PFSK-1 (cell line): ENCODE measurements at regions not wholly inside any gene's neighbourhood (a gene's known extent, or its start where the extent isn't known, plus 50 kb on each side); places are given as distances from the start of the nearest gene placed in this dataset.

Source experiments
- FOXP2 ChIP-seq: optimal IDR thresholded peaks from 2 replicates; pipeline ENCODE3; 2011; ENCODE audit warnings: borderline replicate concordance, control low read depth, inconsistent platforms; ENCODE audit not compliant: insufficient read depth; ENCODE audit errors: extremely low read length, extremely low read depth
- POLR2AphosphoS5 ChIP-seq: IDR thresholded peaks from 2 replicates; pipeline ENCODE4 v1.6.1; 2012; ENCODE audit warnings: low read depth, mild to moderate bottlenecking, control low read depth, low read length, moderate library complexity
- REST ChIP-seq, 2 experiments: IDR thresholded peaks; 2 replicates each; pipeline versions ENCODE4 v1.6.1 to v1.8.0; 2011 to 2012; ENCODE audit warnings: low read depth in 2 of 2, low read length in 2 of 2, control low read depth in 1 of 2, inconsistent platforms in 1 of 2, mild to moderate bottlenecking in 1 of 2, moderate library complexity in 1 of 2; ENCODE audit not compliant: insufficient read depth in 1 of 2
- SIN3A ChIP-seq: IDR thresholded peaks from 2 replicates; pipeline ENCODE4 v1.6.1; 2012; ENCODE audit warnings: mild to moderate bottlenecking, low read length, moderate library complexity, borderline replicate concordance; ENCODE audit not compliant: insufficient read depth
- TAF1 ChIP-seq: IDR thresholded peaks from 2 replicates; pipeline ENCODE4 v1.6.1; 2012; ENCODE audit warnings: low read length, control low read depth, borderline replicate concordance; ENCODE audit not compliant: insufficient read depth

- no peak for TF ChIP-seq POLR2AphosphoS5
- no peak for TF ChIP-seq TAF1
- TF ChIP-seq SIN3A: no peak
- no peak for TF ChIP-seq REST (IDR thresholded peaks at IDR 0.05; ENCODE audit: insufficient read depth in 1 of 2, low read depth in 2 of 2, low read length in 2 of 2)
- no peak for TF ChIP-seq FOXP2
Measured at GRCh38 chr18:5029592-5029991, 167.5 kb downstream of the AKAIN1 start.
